ENCODE measurements at regions not wholly inside any gene's neighbourhood (a gene's known extent, or its start where the extent isn't known, plus 50 kb on each side); places are given as distances from the start of the nearest gene placed in this dataset.

GRCh38 chr6:21526974-21527373 lies 66.6 kb upstream of the SOX4 start:
- Histone ChIP-seq H3K27ac (no peak overlapping the region), H3K27me3 (replicated peaks; ENCODE audit: insufficient read depth) (no peaks in the 10 kb centered on the region), H3K4me1 (ENCODE audit: control insufficient read depth in 1 of 2, low read depth in 2 of 2) (no peaks in the 10 kb centered on the region), H3K4me3 (no peak overlapping the region), H3K9me3 (no peaks in the 10 kb centered on the region), H3K36me3 (no peaks in the 10 kb centered on the region)
- DNase-seq (ENCODE audit: low spot score) (no peak), ATAC-seq (ENCODE audit: insufficient number of reproducible peaks, low FRiP score, low read depth) (no peak)
- no peak for TF ChIP-seq CTCF (IDR thresholded peaks at IDR 0.05)

GRCh38 chr6:21527731-21528130 lies 65.8 kb upstream of the SOX4 start:
- Histone ChIP-seq H3K4me1 (ENCODE audit: control insufficient read depth in 1 of 2, low read depth in 2 of 2) (no peaks in the 10 kb centered on the region), H3K27me3 (replicated peaks; ENCODE audit: insufficient read depth) (no peaks in the 10 kb centered on the region), H3K36me3 (no peaks in the 10 kb centered on the region), H3K9me3 (no peaks in the 10 kb centered on the region), H3K4me3 (no peak overlapping the region), H3K27ac (no peak overlapping the region)
- ATAC-seq (ENCODE audit: insufficient number of reproducible peaks, low FRiP score, low read depth) (no peak), DNase-seq (ENCODE audit: low spot score) (no peak)
- no peak for TF ChIP-seq CTCF (IDR thresholded peaks at IDR 0.05)

- Histone ChIP-seq H3K9me3 (no peaks in the 10 kb centered on the region), H3K4me1 (ENCODE audit: control insufficient read depth in 1 of 2, low read depth in 2 of 2) (no peaks in the 10 kb centered on the region), H3K36me3 (no peaks in the 10 kb centered on the region), H3K27ac (no peak overlapping the region), H3K4me3 (no peak overlapping the region), H3K27me3 (replicated peaks; ENCODE audit: insufficient read depth) (no peaks in the 10 kb centered on the region)
- ATAC-seq (ENCODE audit: insufficient number of reproducible peaks, low FRiP score, low read depth) (no peak), DNase-seq (ENCODE audit: low spot score) (no peak)
- no peak for TF ChIP-seq CTCF (IDR thresholded peaks at IDR 0.05)
Measured at GRCh38 chr6:21529431-21529830, 64.1 kb upstream of the SOX4 start.

- Histone ChIP-seq H3K9me3 (no peaks in the 10 kb centered on the region), H3K27ac (no peak overlapping the region), H3K36me3 (no peaks in the 10 kb centered on the region), H3K4me1 (ENCODE audit: control insufficient read depth in 1 of 2, low read depth in 2 of 2) (no peaks in the 10 kb centered on the region), H3K4me3 (no peak overlapping the region), H3K27me3 (replicated peaks; ENCODE audit: insufficient read depth) (no peaks in the 10 kb centered on the region)
- TF ChIP-seq CTCF (IDR thresholded peaks at IDR 0.05), result no peak
- ATAC-seq (ENCODE audit: insufficient number of reproducible peaks, low FRiP score, low read depth) (no peak), DNase-seq (ENCODE audit: low spot score) (no peak)
Measured at GRCh38 chr6:21531393-21531792, 62.2 kb upstream of the SOX4 start.

GRCh38 chr6:21533678-21534077 lies 59.9 kb upstream of the SOX4 start:
- no peak for ATAC-seq (ENCODE audit: insufficient number of reproducible peaks, low FRiP score, low read depth)
- Histone ChIP-seq H3K36me3 (no peaks in the 10 kb centered on the region), H3K9me3 (no peaks in the 10 kb centered on the region), H3K4me3 (no peak overlapping the region), H3K27me3 (replicated peaks; ENCODE audit: insufficient read depth) (no peaks in the 10 kb centered on the region), H3K4me1 (ENCODE audit: control insufficient read depth in 1 of 2, low read depth in 2 of 2) (no peaks in the 10 kb centered on the region), H3K27ac (no peak overlapping the region)
- DNase-seq (ENCODE audit: low spot score), result no peak
- no peak for TF ChIP-seq CTCF (IDR thresholded peaks at IDR 0.05)

All from thoracic aorta (tissue), 2 donors.